GM12865 (cell line): ENCODE measurements at regions not wholly inside any gene's neighbourhood (a gene's known extent, or its start where the extent isn't known, plus 50 kb on each side); places are given as distances from the start of the nearest gene placed in this dataset.

ENCODE experiments used
- DNase-seq: peaks from one replicate; pipeline ENCODE4 v3.0.0; 2010; ENCODE audit warnings: low read depth
- H3K4me3 ChIP-seq: 2 replicates; pipeline ENCODE4 v1.5.1; 2011; ENCODE audit warnings: mild to moderate bottlenecking, low read depth, low read length, control low read depth
- TF ChIP-seq, protein P1 (sequence below): IDR thresholded peaks from 2 replicates; pipeline ENCODE4 v1.5.1; 2011; ENCODE audit warnings: low read length, control low read depth, low read depth, inconsistent platforms; ENCODE audit not compliant: insufficient read depth; ENCODE audit errors: missing control alignments

DNA sequence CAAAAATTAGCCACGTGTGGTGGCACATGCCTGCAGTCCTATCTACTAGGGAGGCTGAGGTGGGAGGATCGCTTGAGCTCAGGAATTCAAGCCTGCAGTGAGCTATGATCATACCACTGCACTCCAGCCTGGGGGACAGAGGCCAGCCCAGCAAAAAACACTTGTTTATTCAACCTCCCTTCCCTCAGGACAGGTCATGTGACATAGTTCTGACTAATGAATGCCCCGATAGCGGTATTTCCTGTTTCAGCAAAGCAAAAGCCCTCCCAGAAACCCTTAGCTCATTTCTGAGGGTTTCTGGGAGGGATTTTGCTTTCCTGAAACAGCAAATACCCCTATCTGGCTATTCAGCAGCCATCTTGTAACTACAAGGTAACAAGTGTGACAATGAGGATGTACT lies 157.1 kb downstream of the GATA3 start:
- TF ChIP-seq, protein P1, sequence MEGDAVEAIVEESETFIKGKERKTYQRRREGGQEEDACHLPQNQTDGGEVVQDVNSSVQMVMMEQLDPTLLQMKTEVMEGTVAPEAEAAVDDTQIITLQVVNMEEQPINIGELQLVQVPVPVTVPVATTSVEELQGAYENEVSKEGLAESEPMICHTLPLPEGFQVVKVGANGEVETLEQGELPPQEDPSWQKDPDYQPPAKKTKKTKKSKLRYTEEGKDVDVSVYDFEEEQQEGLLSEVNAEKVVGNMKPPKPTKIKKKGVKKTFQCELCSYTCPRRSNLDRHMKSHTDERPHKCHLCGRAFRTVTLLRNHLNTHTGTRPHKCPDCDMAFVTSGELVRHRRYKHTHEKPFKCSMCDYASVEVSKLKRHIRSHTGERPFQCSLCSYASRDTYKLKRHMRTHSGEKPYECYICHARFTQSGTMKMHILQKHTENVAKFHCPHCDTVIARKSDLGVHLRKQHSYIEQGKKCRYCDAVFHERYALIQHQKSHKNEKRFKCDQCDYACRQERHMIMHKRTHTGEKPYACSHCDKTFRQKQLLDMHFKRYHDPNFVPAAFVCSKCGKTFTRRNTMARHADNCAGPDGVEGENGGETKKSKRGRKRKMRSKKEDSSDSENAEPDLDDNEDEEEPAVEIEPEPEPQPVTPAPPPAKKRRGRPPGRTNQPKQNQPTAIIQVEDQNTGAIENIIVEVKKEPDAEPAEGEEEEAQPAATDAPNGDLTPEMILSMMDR: no peak
- no peak for DNase-seq
- no peak overlapping the region for H3K4me3 ChIP-seq

DNA sequence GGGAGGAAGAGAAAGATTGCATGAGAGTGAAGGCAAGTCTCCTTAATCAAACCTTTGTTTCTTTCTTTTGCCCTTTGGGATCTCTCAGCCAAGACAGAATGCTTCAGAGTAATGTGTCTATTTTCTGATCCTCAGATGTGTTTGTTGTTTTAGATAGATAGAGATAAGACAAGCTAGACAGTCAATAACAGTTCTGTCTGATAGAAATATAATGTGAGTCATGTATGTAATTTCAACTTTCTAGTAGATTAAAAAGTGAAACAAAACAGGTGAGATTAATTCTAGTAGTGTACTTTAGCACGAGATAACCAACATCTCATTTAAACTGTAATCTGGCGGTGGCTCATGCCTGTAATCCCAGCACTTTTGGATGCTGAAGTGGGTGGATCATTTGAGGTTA lies 159.2 kb downstream of the GATA3 start:
- TF ChIP-seq, protein P1: no peak
- no peak for DNase-seq
- H3K4me3 ChIP-seq: no peak overlapping the region

DNA sequence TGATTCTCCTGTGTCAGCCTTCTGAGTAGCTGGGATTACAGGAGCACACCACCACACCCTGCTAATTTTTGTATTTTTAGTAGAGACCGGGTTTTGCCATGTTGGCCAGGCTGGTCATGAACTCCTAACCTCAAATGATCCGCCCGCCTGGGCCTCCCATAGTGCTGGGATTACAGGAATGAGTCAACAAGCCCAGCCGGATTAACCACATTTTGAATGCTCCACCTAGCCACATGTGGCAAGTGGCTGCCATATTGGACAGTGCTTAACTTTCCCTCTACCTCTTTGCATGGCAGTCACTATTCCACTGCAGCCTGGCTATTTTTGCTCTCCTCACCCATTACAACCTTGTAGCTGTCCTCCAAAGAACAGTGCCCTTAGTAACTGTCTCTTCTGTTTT lies 160.1 kb downstream of the GATA3 start:
- TF ChIP-seq, protein P1: no peak
- no peak overlapping the region for H3K4me3 ChIP-seq
- no peak for DNase-seq

DNA sequence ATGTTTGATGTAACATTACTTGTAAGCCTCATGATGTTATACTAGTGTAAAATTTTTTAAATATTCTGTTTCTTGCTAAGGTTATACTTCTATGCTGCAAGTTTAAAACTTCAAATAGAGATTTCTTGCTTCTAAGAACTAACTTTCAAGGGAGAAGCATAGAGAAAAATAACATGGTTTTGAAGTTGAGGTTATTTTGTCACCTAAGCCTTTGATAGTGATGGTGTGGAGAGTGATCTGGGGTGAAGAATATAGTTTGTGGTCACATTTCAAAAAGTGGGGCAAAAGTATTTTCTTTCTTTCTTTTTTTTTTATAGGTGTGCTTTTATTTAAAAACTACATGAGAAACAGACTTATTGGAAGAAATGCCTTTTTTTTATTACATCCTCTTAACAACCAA lies 162.4 kb downstream of the GATA3 start:
- TF ChIP-seq, protein P1: no peak
- DNase-seq: no peak
- no peak overlapping the region for H3K4me3 ChIP-seq

DNA sequence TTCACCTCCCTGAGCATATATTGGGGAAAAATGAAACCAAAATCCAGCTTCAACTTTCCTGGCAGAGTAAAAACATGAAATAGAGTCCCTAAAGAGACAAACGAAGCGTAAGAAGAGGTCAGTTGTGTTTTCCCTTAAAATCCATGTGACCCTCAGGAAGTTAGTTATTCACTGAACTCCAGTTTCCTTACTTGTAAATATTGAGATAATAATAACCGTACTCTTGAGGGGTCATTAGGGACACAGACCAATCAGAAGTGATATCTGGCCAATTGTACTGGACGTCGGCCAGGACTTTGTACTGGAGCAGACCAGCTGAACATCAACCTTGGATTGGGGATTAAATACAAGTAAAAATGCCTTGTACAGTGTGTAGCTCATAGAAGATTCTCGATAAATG lies 167.0 kb downstream of the GATA3 start:
- no peak overlapping the region for H3K4me3 ChIP-seq
- DNase-seq: no peak
- TF ChIP-seq, protein P1: no peak

DNA sequence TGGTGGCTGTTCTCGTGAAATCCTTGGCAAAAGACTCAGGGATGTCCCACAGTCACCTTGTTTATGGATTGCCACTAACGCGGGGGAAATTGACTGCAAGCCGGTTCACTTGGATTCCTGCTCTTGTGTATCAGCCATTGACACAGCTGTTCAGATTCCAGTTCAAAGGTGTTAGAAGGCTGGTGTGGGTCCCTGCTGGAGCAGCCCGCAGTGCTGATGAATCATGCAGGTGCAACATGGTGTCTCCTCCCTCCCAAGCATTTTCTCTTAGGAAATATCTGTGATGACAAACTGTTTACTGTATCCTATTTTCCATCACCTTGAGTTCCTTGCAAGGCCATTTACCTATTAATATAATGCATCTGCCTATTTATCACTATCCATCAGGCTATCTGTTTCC lies 170.1 kb downstream of the GATA3 start:
- TF ChIP-seq, protein P1: no peak
- no peak overlapping the region for H3K4me3 ChIP-seq
- DNase-seq: no peak

DNA sequence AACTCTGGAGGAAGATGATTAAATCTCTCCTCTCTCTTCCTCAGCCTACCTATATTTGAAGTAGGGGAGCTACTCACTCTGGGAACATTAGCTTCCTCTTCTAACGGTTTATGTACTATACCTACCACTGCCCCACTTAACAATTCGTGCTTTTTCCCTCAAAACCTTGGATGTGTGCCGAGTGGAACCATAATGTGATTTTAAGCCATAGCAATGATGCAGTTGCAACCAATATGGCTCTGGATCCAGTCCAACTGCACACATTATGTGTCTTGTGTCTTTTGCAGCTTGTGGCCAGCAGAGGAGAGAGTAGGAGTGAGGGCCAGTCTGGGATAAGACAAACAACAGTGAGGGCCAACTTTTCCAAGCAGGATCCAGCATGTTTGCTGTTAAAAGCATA lies 170.7 kb downstream of the GATA3 start:
- TF ChIP-seq, protein P1: no peak
- no peak for DNase-seq
- H3K4me3 ChIP-seq: no peak overlapping the region
